Lower leg skin (tissue), 3 donors: ENCODE measurements at regions not wholly inside any gene's neighbourhood (a gene's known extent, or its start where the extent isn't known, plus 50 kb on each side); places are given as distances from the start of the nearest gene placed in this dataset.

Source experiments
- POLR2A ChIP-seq, 2 donors: fragments of 450-650 bp; IDR thresholded peaks; one replicate each; pipeline ENCODE4 v1.6.1; 2016 to 2017; ENCODE audit warnings: antibody characterized with exemption in 2 of 2, mild to moderate bottlenecking in 1 of 2, moderate library complexity in 1 of 2
- TF ChIP-seq, protein P1 (sequence below), 3 donors: fragments of 450-650 bp; IDR thresholded peaks; one replicate each; pipeline ENCODE4 v1.5.1; 2016; ENCODE audit warnings: antibody characterized with exemption in 3 of 3, mild to moderate bottlenecking in 3 of 3, moderate library complexity in 2 of 3

DNA sequence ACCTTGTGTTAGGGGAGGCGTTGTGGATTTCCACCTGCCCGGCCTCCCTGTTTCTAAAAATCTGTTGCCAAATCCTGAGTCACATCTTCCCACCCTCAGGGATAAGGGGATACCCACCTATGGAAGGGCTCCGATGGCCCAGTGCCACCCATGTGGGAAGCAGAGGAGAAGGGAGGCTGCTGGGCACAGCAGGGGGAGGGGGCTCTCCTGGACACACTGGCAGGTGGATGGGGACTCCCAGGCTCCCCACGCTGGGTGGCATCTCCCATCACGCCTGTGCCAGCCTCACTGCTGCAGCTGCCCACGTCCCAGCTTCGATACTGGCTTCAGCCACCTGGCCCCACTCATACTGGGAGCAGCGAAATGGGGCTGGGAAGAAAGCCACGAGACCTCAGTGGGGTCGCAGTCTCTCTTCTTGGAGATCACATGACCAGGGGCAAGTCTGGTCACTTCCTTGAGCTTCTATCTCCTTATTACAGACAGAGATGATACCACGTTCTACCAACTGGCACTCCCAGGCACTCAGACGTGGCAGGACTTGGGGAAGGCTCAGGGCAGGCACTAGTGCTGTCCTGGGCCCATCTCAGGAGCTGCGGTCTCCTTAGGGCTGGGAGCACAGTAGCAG lies 72.2 kb downstream of the PITPNM2 start:
- TF ChIP-seq, protein P1, sequence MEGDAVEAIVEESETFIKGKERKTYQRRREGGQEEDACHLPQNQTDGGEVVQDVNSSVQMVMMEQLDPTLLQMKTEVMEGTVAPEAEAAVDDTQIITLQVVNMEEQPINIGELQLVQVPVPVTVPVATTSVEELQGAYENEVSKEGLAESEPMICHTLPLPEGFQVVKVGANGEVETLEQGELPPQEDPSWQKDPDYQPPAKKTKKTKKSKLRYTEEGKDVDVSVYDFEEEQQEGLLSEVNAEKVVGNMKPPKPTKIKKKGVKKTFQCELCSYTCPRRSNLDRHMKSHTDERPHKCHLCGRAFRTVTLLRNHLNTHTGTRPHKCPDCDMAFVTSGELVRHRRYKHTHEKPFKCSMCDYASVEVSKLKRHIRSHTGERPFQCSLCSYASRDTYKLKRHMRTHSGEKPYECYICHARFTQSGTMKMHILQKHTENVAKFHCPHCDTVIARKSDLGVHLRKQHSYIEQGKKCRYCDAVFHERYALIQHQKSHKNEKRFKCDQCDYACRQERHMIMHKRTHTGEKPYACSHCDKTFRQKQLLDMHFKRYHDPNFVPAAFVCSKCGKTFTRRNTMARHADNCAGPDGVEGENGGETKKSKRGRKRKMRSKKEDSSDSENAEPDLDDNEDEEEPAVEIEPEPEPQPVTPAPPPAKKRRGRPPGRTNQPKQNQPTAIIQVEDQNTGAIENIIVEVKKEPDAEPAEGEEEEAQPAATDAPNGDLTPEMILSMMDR (IDR thresholded peaks at IDR 0.05), result no peak
- no peak for TF ChIP-seq POLR2A (IDR thresholded peaks at IDR 0.05)
